Superior temporal gyrus (tissue), 1 donor: ENCODE measurements at regions not wholly inside any gene's neighbourhood (a gene's known extent, or its start where the extent isn't known, plus 50 kb on each side); places are given as distances from the start of the nearest gene placed in this dataset.

Experiments
- DNase-seq: peaks from one replicate; pipeline ENCODE4 v3.0.0-alpha.2; 2016; ENCODE audit errors: extremely low spot score

DNA sequence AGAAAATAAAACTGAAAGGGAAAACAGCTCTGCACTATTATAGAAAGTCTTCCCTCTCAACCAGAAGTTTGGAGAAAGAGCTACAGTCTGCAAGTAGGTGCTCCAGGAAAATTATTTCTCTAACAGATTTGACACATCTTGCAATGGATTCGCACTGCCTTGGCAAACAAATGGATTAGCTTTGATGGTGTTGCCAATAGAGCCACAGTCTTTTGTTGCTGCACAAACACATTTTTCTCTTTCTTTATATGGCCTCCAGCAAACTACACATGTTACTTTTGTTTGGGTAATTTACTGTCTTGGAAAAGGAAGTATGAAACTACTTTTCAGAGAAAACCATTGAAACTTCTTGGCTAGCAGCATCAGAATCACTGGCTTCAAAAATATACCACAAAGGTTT is 523.1 kb downstream of the EFNA5 start:
- no peak for DNase-seq

DNA sequence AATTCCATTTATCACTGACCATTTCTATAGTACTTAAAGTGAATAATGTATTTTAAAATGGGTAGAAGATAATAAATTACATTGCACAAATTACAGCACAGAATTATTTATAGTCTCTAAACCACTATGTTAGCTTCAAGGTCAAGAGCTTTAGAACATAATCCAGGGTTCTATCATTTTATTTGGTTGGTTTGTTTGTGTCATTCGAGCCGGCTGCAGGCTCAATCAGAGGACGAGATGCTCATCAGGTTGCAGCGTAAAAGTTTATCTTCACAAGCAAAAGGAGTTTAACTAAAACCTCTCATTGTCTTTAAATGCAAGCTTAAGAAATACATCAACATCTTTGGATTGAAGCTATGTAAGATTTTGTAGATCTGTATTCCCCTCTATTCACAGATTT is 523.8 kb downstream of the EFNA5 start:
- DNase-seq = no peak

DNA sequence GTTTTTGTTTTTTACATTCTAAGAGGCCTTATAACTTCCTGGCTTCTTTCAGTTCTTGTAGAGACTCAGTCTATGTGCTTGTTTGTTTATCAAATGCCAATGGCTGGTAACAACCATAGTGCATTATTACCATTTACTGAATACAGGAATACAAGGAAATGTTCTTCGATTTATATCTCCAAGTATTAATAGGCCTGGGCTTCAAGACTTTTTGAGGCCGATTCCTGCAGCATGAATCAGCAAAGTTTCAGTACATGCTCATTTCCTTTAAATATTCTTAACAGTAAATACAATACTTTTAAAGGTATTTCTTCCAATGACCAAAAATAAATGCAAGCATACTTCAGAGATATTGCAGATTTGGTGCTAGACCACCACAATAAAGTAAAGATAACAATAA is 535.3 kb downstream of the EFNA5 start:
- DNase-seq = no peak

DNA sequence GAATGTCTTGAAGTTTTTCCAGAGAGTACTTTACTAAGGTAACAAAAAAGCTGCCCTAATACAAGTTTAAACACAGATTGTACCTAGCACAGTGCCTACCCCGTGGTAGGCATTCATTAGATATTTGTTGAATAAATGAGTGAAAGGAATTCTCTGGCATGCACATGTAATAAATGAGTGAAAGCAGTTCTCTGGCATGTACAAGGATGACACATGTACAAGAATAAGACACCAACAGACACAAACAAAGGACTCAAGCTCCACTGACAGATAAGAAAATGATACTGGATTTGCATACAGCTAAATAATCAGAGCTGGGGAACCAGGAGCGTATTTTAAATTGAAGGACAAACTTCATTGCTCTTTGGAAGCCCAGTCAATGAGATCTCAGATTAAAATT is 535.8 kb downstream of the EFNA5 start:
- DNase-seq = no peak

DNA sequence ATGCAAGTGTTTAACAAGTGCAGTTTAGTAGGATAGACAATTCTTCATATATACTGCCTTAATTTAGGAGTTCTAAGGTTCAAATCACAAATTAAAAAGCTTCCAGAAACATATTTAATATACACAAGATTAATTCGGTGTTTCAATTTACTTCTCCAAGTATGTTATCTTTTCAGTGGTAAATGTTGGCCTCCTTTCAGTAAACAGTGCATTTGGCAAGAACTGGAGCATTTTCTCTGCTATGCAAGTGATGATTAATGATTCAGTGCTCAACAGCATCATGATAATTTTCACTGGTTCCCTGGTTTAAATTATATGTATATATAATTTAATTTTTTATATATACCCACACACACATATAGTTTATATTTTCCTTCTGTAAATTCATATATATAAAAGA is 541.7 kb downstream of the EFNA5 start:
- no peak for DNase-seq

DNA sequence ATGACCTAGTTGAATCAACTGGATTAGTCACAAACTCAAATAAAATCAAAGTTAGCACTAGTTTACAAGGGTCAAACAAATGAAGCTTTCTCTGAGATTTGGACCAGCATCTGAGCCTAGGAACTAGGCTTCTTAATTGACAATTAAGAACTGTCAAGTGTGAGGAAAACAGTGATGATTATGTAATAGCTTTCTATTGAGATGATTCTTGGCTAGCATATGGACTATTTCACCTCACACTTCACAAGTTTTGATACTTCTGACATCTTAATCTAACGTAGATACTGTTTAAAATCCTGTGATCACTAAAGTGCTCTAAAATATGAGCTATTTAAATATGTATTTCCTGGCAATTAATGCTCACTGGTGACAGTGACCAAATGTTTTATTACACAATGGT is 542.9 kb downstream of the EFNA5 start:
- no peak for DNase-seq

DNA sequence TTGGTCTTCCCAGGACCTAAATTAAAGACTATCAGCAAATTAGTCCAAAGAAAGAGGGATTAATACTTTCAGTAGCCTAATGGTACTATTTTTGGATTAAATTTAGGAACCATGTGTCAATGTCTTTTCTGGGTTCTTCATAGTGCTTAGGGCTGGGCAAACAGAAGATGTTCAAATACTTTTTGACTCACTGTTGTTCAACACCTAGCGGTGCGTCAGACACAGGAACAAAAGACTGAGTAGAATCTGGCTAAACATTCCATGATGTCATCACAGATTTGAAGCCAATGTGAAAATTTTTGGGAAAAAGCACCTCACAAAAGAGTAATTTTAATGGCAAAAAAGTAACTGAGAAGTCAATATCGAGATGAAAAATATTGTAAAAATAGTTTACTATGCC is 544.4 kb downstream of the EFNA5 start:
- no peak for DNase-seq

DNA sequence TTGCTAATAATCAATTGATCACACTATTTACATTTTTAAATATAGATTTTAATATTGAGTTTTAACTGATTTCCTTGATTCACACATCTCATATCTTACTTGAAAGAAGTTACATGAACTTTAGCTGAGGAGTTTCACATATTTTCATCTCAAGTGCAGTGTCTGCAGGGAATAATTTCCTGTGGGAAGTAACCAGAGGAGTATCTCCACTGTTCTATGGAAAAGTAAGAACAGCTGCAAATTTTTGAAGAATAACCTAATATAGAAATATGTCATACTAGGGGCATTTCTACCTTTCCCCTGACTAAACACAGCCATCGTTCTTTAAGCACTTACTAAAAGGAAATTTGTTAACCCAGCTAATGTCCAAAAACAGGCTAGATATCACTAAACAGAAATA is 546.4 kb downstream of the EFNA5 start:
- DNase-seq = no peak

DNA sequence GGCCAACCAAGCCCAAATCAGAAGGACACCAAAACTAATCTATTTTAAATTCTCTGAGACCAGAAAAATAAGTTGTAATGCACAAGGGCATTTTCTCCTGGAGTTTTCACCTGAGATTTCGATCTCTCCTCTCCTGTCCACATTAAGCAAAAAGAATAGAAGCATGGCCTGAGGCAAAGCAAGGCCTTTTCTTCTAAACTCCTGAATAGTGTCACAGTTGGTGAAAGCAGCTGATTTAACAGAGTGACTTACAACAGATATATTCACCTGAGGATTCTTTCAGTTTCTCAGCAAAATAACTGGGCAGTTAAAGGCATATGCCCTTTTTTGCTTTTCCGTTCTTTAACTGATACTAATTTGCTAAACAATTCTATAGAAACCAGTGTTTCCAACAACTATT is 547.7 kb downstream of the EFNA5 start:
- DNase-seq = no peak

DNA sequence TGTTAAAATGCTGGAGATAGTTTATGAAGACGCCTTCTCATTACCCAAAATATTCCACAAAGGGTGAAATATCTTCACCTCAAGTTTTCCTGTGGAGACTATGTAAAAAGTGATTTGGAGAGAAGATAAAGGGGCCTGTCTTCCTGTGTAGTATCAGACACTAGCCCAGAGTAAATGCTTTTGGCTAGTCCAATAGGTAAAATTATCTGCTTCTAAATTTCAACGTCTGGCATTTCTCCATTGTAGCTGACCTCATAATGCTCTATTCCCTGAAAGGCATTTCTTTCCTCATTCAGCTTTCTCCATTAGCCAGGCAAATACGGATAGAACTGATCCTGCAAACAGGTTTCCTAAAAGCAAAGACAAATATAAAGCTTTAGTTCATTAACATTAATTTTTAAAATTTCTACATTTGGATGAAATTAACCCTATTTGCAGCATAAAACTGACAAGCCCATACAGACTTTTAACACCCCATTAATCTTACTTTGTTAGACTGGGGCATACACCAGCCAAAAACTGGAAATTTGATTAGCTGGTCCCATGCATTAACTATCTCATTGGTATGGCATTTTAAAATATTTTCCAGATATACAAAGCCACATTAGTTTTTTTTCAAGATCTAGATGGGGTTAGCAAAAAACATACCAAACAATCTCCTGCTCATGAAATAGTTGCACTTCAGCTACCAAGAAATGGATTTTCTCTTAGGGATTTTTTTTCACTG is 548.8 kb downstream of the EFNA5 start:
- no peak for DNase-seq

DNA sequence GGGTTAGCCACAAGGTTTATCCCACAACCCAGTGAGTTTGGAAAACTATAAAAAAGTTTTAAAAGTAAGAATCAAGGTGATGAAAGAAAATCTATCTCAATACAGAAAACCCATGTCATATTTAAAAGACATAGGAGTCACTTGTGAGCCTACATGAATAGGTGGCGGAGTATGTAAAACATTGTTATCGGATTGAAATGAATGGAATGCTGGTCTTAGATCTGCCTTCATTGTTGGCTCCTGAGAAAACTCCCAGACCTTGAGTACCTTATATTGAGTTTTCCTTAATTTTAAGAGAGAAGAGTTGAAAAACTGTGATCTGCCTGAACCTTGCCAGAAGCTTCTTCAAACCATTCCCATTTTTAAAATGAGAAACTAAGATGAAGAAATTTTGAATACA is 551.1 kb downstream of the EFNA5 start:
- DNase-seq = no peak

DNA sequence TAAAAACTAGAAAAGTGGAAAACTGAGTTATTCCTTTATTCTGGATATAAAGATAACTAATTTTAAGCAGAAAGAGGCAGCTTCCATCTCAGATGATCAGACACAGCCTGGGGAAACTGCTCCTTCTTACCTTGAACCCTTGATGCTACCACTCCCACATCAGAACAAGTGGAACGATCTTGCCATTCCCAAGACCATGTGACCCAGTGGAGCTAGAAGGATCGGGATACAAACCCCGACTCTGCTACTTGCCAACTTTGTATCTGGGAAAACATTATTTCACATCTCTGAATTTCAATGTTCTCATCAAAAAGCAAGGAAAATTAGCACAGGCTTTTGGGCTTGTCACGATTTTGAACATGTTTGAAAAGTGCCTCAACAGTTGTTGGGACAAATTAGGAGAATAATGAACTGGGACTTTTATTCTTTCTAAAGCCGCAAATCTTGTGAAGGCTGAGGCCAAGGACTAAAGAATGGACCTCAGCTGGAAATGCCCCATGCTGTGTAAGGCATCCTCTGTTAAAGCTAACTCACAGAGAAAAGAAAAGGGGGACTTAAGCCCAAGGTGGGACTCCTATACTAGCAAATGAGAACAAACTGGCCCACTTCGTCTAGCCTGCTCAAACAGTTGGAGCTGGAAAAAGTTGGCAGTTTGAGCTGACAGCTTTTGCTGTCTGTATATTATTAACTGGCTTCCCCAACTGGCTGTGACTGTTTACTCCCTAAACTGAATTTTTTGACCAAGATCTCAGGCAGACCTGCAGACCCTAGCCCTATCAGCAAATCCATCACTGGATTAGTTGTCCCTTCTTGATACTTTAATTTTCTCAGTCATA is 552.3 kb downstream of the EFNA5 start:
- DNase-seq = no peak

DNA sequence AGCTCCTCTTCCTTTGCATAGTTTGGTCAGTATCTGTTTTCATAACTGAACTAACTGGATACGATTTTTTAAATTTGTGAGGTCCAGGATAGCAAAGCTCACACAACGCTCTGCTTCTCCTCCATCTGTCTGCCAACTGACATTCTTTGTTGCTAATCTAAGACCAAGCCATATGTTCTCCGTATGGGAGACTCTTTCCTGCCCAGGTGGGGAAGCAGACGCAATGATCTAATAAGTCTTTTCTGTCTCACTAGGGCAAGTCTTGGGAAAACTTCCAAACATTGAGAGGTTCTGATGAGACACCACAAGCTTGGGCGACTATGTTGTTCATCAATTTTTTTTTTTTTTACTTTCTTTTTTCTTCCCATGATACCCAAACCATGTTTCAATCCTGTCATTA is 558.5 kb downstream of the EFNA5 start:
- DNase-seq = peak; percentile 51

DNA sequence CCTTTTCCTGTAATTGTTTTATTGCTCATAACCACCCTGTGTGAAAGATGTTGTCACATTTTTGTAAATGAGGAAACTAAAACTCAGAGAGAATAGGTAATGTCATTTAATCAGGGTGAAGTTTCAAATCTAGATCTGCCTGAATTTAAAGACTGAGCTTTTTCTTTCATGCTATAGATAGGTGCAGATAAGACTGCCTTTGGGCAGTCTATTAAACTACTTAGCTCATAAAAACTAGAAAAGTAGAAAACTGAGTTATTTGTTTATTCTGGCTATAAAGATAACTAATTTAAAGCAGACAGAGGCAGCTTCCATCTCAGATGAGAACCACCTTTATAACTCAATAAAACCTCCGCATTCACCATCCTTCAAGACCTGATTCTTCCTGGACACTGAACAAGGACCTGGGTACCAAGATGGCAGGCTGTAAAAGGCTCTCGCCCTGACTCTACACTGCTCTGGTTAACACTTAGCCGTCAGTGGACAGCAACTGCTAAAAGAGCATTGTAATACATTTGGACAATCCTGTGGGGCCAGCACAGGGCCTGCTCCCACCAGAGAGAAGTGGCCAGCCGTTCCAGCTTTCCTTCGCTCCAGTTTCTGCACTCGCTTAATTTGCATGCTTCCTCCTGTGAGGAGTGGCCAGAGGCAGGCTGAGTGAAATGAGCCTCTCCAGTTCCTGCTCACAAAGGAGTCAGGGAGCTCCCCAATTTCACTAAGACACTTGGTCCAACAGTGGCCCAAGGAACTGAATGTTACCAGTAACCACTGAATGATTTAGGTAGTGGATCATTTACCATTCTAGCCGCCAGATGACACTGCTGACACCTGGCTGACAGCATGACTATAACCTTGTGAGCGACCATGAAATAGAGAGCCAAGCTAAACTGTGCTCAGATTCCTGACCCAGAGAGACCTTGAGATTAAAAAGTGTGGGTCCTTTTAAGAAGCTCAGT is 566.4 kb downstream of the EFNA5 start:
- no peak for DNase-seq

DNA sequence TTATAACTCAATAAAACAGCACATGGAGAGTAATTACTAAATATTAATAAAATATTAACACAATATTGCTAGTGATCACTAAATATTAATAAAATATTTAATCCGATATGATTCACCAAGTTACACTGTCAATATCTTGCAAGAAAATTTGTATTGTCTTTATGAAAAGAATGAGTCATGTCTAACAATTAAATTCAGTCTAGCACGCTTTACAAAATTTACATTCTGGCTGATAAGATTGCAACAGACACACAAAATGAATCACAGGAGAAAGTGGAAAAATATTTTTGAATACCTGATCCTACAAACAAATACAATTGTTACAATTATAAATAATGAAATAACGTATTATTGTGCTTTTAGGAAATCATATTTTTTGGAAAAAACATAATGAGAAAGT is 567.2 kb downstream of the EFNA5 start:
- DNase-seq = no peak

DNA sequence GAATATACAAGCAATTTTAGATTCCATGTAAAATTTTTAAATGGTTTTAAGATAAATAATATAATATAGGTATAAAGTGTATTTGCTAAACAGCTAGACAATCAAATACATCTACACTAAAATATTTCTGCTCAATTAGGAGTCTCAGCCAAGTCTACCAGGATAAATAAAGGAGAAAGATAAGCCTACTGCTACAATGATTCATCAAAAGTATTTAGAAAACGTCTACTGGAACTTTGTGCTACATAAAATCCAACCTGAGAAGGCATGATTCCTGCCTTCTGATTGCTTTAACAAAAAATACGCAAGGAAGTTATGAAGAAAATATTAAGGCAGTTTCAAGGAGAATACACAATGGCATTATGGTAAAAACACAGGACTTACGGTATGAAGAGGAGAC is 570.6 kb downstream of the EFNA5 start:
- no peak for DNase-seq

DNA sequence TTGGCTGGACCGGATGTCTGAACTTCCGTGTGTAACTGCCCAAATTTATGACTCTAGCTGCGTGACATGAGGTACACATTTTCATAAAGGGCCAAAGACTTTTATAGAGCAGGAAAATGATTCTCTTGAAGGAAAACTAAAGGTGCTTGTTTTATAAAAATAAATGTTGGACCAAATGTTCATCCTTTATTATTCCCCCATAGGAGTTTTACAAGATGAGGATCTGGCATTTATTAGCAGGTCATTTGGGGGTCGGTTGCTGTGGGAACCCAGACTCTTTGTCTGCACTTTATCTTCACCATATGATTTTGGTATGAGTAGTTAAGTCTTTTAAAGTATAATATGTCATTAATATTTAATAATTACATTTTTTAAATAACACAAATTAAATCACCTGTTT is 571.2 kb downstream of the EFNA5 start:
- no peak for DNase-seq

DNA sequence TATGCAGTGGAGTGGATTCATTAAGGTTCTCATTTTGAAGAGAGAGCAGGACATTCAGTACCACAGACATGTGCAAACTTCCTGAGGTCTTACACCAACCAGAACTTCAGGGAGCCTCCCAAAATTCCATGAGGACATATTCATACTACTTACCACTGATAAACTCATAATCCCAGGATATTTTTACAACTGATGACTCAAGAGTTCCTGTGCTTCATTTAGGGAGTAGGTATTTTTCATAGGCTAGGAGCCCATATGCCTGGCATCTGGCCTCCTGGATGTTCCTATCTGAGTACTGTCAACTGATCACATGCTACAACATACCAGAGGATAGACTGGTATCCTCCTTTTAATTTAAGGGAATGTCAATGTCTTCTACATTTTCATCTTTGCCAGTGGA is 578.0 kb downstream of the EFNA5 start:
- DNase-seq = no peak

DNA sequence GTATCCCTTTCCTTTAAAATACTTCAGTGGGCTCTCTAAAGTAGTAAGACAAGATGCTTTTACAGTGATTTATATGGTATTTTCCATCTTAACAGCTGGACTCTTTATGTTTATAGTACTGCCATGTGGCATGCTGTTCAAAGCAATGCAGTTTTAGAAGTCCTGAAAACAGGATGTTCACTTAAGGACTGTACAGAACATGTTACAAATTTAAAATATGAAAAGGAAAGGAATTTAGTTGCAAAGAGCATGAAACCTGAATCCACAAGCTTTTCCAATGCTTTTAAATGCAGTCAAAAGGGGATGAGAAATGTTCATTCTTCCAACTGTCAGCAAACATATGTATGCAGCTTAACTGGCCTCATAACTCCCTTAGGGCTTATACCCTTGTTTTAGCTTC is 580.2 kb downstream of the EFNA5 start:
- DNase-seq = peak; percentile 67

DNA sequence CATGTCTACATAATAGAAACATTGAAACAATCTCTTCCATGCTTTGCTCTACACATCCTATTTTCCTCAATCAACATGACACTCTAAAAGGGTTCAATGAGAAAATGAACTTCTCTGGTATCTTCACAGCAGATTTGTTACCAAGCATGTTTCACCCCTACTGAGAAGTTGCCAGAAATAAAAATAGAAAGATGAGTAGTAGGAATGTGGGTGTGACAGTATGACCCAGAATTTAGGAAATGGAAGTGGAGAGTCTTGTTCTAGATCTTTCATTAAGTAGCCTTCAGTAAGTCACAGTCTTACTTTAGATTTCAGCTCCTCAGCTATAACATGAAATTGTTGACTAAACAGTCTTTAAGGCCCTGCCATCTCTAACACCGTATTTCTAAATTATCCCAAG is 581.8 kb downstream of the EFNA5 start:
- DNase-seq = no peak

DNA sequence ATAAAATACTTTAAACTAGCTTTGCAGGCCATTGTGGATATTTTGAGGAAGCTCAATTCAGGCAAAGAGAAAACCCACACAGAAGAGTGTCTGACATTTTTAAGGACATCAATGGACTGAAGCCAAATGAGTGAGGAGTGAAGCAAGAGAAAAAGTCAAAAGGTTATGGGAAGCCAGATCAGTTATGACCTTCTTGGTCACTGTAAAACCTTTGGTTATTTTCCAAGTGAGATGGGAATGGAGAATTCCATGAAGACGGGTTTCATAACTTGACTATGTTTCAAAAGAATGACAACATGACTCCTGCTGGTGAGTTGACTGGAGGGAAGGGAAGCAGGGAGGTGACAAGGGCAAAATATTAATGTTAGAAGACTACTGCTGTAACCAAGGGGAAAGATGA is 585.2 kb downstream of the EFNA5 start:
- no peak for DNase-seq

DNA sequence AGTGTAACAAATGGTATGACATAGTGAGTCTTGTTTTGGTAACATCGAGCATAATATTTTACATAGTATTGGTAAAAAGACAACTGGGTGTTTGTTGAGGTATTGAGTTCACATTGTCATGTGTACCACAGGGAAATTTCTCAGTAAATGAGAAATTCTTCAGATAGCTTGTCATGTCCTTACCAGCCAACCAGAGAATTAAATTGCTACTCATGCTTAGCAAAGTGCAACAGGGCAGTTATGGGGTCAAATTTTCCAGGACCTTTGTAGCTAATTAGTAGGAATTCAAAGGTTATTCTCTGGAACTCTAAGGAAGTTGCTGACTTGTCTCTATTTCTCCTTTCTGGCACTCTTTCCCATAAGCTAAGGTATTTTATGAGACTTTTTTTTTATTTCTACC is 595.7 kb downstream of the EFNA5 start:
- no peak for DNase-seq
